Left ventricle myocardium superior (tissue), 1 donor: ENCODE measurements at regions not wholly inside any gene's neighbourhood (a gene's known extent, or its start where the extent isn't known, plus 50 kb on each side); places are given as distances from the start of the nearest gene placed in this dataset.
"Not testable (repeated sequence)": the region's sequence is repeated elsewhere in the genome, so short reads cannot be mapped to it uniquely, and the experiment has no call there.

Experiments used
- ATAC-seq: fragments of 200-7000 bp; cut with Tn5 transposase; one replicate; pipeline ENCODE4 v1.9.1; 2020; ENCODE audit warnings: mild to moderate bottlenecking, moderate library complexity
- DNase-seq: peaks from one replicate; pipeline ENCODE4 v3.0.0-alpha.2; 2020
- intact Hi-C: fragments of 100-400 bp; cut with micrococcal nuclease; formaldehyde crosslinking; loops from one replicate; pipeline ENCODE4 v1.11.0; 2022
- donor health status: DM: no; HTN: yes; CAD: no; lungs with severe emphysema.

DNA sequence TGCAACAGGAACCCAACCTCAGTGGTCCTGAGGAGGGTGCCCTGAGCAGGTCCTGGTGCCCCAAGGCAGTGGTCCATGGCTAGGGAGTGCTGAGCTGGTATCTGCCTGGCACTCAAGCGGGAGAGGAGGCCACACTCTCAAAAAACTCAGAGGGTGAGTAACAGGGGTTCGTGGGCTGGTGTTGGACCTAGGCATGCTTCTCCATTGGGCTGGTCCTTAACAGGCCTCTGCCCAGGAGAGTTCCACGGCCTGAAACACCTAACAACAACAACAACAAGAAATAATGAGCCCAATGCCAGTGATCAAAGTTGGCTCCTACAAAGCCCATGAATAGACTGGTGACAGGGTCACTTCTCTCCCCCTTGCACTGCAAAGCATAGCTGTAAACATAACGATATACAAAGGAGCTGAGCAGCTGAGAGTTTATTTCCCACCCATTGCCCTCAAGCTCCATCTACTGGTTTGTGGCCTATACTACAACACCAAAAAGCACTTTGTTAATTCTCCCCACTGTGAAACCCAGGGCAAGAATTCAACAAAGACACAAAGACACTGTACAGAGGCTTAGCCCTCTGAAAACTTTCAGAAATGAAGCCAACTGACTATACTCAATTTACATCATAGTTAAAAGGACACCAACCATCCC is 736.1 kb upstream of the ADGRL3 start:
- ATAC-seq: no peak
- DNase-seq: no peak
- intact Hi-C loops: no loop called here

DNA sequence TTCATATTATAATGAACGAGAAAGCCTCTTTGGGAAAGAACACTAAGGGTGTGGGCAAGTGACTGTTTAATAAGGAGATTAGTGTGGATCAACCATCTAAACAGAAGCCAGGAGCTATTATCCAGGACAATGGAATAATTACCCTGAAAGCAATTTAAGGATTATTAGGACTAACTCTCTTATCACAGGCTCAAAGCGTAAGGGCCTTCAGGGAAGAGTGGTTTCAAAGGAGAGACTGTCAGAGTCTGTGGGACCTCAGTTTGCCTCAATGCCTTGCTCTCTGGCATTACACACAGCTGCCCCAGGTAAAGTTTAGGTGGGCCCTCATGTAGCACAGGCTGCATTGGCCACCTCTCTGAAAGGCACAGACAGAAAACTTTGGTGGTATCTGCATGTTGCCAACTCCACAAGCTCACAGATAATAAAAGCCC is 717.2 kb upstream of the ADGRL3 start:
- intact Hi-C loops: no loop called here
- DNase-seq (no peak), ATAC-seq (no peak)

DNA sequence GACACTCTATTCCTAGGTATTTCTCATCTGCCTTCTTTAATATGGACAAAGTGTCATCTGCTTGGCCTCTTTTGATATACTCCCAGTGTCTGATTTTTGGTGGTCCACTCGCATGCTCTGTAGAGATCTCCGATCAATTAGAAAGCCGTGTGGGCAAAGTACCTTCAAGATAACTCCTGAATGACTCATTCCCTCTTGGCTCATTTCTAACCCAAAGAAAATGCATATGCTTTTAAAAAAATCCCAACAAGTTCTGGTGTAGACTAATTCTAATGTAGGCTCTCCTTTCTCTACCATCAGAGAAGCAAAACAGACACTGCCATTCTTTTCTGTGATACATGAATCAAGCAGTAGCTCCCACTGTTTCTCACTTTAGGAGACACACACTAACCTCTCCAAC is 714.9 kb upstream of the ADGRL3 start:
- DNase-seq (no peak), ATAC-seq (no peak)
- intact Hi-C loops: no loop called here

DNA sequence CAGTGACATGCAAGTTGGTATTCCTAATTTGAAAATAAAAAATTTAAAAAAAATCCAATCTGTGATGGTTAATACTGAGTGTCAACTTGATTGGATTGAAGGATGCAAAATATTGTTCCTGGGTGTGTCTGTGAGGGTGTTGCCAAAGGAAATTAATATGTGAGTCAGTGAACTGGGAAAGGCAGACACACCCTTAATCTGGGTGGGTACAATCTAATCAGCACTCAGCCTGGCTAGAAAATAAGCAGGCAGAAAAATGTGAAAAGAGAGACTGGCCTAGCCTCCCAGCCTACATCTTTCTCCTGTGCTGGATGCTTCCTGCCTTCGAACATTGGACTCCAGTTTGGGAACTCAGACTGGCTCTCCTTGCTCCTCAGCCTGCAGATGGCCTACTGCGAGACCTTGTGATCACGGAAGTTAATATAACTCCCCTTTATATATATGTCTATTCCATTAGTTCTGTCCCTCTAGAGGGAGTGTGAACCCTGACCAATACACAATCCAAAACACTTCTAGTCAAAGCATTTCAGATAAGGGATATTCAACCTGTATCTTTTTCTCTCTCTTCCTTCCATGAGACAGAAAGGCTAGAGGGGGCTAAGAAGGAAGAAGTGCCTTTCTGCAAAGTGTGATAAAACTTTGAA is 712.9 kb upstream of the ADGRL3 start:
- DNase-seq, intact Hi-C loops, ATAC-seq: not testable (repeated sequence)

DNA sequence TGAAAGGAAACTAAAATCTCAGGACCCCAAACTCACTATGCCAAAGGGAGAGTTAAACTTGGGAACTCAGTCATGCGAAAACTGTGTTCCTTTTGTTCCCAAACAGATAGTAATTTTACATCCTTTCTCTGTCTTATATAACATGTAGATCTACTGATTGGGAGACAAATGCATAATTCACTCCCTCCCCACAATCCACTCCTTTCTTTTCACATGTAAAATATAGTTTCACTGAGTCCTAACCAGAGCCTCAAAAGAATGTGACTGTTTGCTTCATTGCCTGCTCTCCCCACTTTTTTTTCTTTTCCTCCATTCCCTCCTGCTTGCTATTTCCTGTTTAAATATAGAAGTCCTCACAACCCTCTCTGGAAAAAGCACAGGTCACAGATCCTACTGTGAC is 699.3 kb upstream of the ADGRL3 start:
- DNase-seq: no peak
- intact Hi-C loops: no loop called here
- ATAC-seq: no peak

DNA sequence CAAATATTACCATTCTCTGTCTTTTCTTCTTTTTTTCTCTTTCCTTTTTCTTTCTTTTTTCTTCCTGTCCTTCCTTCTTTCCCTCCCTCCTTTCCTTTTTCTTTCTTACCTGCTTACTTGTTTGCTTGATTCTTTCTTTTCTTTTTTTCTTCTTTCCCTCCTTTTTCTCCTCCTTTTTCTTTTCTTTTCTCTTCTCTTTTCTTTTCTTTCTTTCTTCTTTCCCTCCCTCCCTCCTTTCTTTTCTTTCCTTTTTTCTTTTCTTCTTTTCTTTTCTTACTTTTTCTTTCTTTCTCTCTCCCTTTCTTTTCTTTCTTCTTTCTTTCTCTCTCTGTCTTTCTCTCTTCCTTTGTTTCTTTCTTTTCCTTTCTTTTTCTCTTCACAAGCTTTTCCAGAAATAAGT is 697.4 kb upstream of the ADGRL3 start:
- intact Hi-C loops: no loop called here
- DNase-seq (no peak), ATAC-seq (no peak)

DNA sequence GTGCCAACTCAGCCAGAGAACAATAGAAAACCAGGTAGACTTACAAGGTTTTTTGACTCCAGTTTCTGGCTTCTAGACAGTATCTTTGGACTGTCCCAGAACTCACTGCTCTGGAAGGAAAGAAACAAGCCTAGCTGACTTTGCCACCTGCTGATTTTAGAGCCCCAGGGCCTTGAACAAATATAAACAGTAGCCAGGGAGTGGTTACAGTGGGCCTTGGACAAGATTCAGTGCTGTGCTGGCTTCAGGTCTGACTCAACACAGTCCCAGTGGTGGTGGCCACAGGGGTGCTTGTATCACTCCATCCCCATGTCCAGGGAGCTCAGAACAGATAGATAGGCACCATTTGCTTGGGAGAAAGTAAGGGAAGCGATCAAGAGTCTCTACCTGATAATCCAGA is 694.1 kb upstream of the ADGRL3 start:
- intact Hi-C loops: loop anchor here (5.0 kb wide), 1 partner anchor 206 kb away; no protein-coding TSS in a partner anchor
- DNase-seq (no peak), ATAC-seq (no peak)

DNA sequence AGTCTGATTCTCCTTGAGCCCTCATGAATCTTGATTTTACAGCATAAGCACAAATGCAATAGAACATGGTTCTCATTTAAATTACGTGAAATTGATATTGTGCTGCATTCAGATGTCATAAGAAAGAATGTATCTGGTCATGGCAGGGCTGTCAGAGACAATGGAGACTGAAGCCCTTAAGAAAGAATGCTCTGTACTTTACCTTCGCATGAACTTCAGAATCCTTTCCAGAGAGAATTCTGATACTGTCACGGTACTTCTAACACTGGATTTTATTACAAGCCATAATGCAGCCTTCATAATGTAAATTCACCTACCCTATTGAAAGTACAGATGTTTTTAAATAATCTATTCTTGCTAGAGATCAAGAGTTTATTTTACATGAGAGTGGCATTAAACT is 677.9 kb upstream of the ADGRL3 start:
- intact Hi-C loops: no loop called here
- no peak for ATAC-seq

DNA sequence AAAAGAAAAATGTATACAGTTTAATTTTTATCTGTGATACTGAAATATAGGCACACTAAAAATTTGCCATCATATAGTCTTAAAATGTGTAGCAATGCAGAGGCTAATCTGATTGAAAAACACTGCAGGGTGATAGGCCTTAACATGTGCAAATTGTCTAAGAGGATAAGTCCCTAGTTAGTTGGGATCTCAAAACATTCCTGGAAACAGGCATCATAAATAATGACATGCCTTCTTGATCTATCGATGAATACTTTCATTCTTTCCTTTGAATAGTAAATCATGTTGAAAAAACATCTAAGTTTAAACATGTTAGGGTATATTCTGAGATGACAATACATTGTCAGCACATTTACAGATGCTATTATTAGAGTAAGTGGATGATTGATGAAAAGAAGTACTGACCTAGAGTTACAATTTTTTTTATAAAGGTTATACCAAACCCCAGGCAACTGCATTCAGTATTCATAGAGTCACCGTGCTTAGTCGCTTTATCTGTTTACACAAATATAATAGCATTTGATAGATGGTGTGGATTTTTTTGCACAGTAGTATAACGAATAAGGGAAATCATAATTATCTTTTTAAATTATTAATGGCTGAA is 668.2 kb upstream of the ADGRL3 start:
- ATAC-seq (no peak), DNase-seq (no peak)
- intact Hi-C loops: no loop called here

More for the DNA sequence above, 677.9 kb upstream of the ADGRL3 start:
- no peak for DNase-seq

DNA sequence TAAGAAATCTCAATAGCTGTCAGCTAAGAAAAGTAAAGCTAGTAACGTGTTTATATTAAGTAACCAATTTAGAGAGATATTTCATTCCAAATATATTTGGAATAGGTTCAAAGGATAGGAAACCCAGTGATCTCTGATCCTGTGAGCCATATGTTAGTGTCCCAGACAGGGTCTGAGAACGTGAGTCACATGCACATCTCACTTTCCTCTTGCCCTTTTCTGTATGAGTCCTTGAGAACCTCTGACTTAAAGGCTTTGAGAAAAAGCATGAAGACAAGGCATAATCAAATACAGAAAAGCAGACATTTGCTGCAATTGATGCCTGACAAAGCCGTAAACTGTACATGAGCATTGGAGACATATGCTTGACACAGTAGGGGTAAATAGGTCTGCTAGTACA is 655.1 kb upstream of the ADGRL3 start:
- no peak for DNase-seq
- intact Hi-C loops: no loop called here
- no peak for ATAC-seq

DNA sequence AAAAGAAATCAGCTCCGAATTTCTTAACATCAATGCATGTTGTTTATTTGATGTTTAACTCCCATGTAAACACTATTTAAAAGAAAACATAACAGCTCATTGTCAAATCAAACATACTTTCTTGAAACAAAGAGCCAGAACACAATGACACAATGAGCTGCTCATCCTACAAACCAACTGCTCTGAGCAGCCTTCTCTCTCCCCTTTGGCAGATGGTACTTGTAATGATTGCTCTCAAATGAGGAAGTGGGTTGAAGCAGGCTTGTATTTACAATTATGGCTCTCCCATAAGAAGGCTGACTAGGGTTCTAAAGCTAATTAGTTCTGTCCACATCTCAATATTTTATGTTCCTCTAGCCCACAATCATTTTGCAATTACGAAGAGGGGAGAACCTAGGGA is 637.8 kb upstream of the ADGRL3 start:
- intact Hi-C loops: no loop called here
- no peak for ATAC-seq

DNA sequence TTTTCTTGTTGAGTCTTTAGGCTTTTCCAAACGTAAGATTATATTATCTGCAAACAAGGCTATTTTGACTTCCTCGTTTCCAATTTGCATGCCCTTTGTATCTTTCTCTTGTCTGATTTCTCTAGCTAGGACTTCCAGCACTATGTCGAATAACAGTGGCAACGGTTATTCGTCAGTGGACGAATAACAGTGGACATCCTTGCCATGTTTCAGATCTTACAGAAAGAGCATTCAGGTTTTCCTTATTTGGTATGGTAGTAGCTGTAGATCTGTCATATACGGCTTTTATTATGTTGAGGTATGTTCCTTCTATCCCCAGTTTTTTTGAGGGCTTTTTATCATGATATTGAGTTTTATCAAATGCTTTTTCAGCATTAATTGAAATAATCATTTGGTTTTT is 634.6 kb upstream of the ADGRL3 start:
- ATAC-seq: no peak
- intact Hi-C loops: no loop called here

More for the DNA sequence above, 637.8 kb upstream of the ADGRL3 start:
- no peak for DNase-seq

DNA sequence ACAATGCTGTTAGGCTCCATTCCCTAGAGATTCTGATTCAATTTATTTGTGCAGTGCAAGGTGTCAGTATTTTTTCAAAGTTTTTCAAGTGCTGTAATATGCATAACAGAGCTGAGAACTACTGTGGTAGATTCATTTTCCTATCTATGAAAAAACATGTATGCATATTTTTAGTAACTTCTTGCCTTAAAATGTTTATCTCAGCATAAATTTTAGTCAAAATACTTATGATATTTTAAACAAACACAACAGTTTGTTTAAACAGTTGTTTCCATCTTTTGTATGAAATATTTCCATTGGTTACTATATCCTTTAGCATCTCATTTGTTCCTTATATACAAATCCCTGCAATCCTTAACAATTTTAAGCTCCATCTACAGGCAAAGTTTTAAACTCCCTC is 624.8 kb upstream of the ADGRL3 start:
- intact Hi-C loops: no loop called here
- DNase-seq (no peak), ATAC-seq (no peak)

More for the DNA sequence above, 634.6 kb upstream of the ADGRL3 start:
- no peak for DNase-seq

DNA sequence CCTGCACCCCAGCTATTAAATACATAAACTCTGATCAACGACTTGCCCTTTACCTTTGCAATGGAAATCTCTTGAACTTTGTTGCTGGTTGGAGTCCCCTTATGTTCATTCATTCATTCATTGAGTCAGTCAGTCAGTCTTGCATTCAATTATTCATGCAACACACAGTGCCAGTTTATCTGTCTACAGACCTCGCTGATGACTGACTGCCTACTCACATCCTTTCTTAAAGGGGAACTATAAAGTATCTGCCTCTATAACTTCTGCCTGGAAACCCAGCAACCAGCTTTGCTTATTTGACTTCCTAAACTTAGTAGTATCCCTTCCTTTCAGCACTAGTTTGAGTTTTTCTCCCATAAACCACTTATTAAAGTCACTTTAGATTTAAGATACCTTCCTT is 620.8 kb upstream of the ADGRL3 start:
- intact Hi-C loops: no loop called here

DNA sequence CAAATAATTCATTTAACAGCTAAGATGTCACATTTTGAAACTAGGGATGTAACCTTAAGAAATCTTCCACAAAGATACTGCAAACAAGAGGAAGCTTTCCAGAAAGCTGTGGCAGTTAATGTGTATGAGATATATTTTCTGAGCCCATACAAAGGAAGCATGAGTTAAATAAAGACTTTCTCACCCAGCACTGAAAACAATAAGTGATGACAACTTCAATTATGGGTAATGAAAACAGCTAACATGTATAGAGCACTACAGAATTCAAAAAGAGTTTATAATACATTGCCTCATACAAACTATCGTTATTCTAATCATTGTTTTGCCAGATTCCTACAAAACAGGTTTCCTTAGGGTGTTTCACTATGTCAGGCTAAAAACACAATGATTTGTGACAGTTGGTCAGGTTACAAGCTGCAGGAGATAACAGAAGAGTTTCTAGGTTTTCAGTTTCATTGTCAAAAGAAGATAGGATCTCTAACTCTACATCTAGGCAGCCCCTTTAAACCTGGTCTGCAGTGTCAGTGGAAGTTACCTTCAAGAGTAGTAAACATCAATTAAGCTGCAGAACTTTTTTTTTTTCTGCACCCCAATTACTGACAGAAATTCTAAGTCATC is 618.1 kb upstream of the ADGRL3 start:
- ATAC-seq (no peak), DNase-seq (no peak)
- intact Hi-C loops: no loop called here

More for the DNA sequence above, 620.8 kb upstream of the ADGRL3 start:
- ATAC-seq (no peak), DNase-seq (no peak)

DNA sequence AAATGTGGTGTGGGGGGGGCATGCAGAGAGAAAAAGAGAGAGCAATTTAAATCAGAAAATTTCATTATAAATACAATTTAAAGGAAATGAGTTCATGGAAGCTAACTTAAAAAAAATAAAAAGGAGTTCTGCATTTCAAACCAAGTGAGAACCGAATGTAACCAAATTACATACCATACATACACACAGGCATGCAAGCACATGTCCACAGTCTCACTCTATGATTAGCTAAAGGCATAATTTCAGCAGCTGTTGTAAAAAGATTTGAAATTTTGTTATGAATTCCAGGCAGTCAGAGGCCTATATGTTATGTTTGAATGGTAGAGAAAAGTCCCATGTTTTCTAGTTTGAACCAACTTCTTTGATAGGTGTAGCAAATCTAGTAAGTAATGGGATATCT is 611.6 kb upstream of the ADGRL3 start:
- DNase-seq: no peak
- intact Hi-C loops: no loop called here
- no peak for ATAC-seq

DNA sequence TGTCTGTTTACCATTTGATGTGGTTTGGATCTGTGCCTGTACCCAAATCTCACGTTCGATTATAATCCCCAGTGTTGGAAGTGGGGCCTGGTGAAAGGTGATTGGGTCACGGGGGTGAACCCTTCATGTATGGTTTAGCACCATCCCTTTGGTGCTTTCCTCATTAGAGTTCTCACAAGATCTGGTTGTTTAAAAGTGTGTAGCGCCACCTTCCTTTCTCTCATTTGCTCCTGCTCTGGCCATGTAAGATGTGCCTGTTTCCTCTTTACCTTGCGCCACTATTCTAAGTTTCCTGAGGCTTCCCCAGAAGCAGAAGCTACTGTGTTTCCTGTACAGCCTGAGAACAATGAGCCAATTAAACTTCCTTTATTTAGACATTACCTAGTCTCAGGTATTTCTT is 610.7 kb upstream of the ADGRL3 start:
- no peak for DNase-seq
- ATAC-seq: no peak
- intact Hi-C loops: no loop called here

DNA sequence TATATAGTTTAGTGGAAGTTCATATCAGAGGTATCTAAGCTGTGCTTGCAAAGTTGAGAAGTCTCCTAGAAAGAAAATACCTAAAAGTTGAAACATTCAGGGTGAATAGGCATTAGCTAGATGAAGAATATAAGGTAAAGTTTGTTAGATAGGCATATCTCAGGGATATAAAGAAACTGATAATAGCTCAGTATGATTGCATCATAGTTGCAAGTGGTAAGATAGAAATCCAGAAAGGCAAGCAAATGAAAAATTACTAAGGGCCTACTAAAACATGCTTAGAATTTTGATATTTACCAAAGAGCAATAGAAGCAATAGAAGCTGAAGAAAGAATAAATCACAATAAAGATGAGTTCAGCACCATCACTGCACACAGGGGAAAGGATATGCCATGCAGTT is 610.0 kb upstream of the ADGRL3 start:
- ATAC-seq (no peak), DNase-seq (no peak)
- intact Hi-C loops: no loop called here

DNA sequence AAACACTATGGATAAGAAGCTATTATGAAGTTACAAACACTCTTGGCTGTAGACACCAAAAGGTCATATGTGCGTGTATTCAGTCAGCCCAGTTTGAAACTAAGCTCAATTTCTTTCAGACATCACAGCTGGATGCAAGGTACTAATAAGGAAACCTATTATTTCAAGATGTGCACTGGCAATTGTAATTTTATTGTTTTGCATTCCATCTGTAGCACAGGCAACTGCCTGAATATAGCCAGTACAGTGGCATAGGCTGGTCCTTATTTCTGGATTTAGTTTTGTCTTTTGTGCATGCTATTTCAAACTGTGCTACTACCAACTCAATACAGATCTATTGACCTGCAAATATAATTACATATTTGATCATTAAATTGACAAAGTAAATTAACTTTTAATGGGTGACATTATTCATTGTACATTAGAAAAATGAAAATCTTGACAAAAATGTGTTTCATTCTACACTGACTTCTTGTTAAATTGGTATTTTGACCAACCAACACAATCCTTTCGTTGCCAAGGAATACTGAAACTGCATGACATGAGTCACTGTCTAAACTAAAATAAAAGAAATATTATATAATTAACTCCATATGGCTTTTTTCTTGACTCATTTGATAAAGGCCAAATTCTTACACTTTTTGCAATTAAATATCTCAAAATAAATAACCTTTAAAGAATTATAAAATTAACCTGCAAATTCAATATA is 594.3 kb upstream of the ADGRL3 start:
- intact Hi-C loops: no loop called here
- ATAC-seq (no peak), DNase-seq (no peak)
